GM21515 (cell line): ENCODE measurements at regions not wholly inside any gene's neighbourhood (a gene's known extent, or its start where the extent isn't known, plus 50 kb on each side); places are given as distances from the start of the nearest gene placed in this dataset.

Experiments
- ATAC-seq: cut with Tn5 transposase; IDR thresholded peaks from one replicate; pipeline ENCODE4 v1.9.1; 2021; ENCODE audit not compliant: unreplicated experiment

- no peak for ATAC-seq
These were observed 771.7 kb downstream of the IGSF11 start for GRCh38 chr3:118262800-118263402.

DNA sequence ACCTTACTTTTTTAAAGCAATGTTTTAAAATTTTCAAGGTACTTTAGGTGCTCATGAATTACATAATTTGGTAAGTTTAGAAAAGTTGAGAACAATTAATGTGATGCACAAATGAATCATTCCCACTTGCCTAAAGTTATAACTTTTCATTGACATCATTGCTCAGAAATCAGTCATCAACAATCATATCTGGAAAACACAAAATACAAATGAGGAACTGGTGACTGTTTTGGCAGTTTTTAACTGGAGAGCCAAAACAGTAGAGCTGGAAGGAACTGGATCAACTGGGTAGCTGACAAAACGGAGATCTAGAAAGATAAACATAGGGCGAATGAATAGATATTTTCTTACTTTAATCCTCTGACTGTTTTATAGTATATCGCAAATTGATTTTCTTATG is 767.1 kb downstream of the IGSF11 start:
- no peak for ATAC-seq

DNA sequence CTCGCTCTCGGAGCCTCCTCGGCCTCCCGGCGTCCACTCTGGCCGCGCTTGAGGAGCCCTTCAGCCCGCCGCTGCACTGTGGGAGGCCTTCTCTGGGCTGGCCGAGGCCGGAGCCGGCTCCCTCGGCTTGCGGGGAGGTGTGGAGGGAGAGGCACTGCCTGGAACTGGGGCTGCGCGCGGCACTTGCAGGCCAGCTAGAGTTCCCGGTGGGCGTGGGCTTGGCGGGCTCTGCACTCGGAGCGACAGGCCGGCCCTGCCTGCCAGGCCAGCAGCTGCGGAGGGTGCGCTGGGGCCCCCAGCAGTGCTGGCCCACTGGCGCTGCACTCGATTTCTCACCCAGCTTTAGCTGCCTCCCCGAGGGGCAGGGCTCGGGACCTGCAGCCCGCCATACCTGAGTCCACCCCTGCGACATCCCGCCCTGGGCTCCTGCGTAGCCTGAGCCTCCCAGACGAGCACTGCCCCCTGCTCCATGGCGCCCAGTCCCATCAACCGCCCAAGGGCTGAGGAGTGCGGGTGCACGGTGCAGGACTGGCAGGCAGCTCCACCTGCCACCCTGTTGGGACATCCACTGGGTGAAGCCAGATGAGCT is 765.0 kb downstream of the IGSF11 start:
- no peak for ATAC-seq

DNA sequence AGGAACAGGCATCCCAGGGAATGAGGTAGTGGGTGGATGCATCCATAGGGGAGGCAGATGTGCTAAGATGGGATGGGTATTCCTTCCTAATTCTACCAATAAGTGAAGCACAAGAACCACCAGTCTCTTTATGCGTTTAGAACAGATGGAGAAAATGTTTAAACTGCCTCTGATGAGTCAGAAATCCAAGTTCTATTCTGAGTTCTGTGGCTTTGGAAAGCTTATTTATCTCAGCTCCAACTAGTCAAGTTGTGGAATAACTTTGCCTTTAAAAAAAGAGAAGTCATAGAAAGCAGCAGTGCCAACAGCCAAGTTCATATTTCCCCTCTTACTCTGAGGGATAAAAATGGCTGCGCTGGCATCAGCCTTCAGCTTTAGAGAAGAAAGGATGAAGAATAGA is 761.7 kb downstream of the IGSF11 start:
- ATAC-seq = no peak

DNA sequence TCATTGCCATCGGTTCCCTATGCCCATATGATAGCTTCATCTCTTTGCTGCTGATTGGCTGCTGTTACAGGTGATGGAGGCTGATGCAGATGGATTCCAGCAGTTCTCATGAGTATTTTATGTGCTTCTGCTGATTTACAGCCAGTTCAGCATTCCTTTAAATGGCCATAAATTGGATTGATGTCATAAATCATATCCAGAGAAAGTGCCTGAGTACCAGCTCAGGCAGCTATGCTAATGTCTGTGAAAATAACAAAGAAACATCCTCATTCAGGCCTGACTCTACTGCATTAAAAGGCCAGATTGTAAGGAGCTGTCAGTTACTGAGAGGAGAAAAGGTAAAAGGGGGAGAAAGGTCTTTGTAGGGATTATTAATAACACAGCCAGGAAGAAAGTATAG is 756.8 kb downstream of the IGSF11 start:
- no peak for ATAC-seq

DNA sequence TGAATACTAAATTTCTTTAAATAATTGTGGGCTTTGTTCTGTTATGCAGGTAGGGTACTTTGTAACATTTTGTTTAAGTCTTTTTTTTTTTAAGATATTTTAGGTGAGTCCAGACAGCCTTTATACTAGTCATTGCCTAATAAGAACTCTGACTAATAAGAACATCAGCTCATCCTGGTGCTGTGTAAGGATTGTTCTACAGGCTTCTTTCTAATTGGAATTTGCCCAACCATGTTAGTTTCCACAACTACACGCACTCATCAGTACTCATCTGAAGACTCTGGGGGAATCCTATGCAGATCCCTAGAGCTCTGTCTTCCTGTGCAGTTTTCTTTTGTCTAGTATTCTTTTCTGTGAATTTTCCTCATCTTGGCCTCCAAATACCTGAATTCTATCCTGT is 741.8 kb downstream of the IGSF11 start:
- no peak for ATAC-seq

- ATAC-seq = no peak
These were observed 736.5 kb downstream of the IGSF11 start for GRCh38 chr3:118298133-118298532.

- no peak for ATAC-seq
These were observed 730.1 kb downstream of the IGSF11 start for GRCh38 chr3:118304557-118304956.

GRCh38 chr3:118332699-118333098 is 701.9 kb downstream of the IGSF11 start:
- no peak for ATAC-seq

GRCh38 chr3:118337649-118338048 is 697.0 kb downstream of the IGSF11 start:
- ATAC-seq = no peak

DNA sequence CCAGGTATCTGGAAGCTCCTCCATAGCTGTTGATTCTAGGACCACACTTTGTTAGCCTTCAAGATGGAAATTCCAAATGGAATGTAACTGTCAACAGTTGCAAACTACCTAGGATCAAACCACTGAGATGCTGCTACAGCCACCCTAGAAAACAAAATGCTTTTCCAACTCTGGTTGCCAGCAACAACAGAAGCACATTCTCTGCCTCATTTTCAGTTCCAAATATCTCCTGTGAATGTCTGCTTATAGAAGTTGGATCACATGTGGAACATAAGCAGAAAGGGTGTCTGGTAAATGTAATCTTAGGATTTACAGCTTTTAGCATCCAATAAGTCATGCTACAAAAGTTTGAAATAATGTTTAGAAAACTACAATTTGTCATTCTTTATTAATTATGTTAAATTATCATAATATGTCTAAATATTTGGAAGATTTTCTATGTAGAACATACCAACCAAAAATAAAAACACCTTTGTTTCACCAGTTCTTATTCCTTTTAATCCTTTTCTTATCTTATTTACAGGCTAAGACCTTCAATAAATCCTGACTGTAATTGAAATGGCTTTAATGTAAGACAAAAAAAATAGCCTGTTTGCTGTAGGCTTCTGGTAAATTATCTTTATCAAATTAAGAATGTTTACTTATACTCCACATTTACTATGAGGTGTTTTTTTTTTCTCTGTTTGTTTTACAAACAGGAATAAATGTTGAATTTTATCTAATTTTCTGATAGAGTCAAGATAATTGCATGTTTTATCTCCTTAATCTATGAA is 687.1 kb downstream of the IGSF11 start:
- no peak for ATAC-seq

DNA sequence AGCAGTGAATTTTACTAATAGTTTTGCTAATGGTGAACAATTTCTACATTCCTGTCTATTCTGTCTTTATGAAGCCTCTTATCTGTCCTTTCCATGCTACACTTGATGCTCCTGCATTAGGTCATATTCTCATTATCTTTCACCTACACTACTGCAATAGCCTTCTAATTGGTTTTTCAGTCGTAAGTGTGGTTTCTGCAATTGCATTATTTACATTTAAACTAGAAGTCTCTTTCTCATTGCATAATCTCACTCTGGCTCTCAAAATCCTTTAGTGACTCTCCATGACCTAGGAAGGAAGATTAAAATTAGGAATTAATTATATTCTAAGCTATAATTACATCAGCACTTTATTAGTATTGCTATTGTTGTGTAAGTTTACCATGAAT is 686.5 kb downstream of the IGSF11 start:
- ATAC-seq = no peak

- ATAC-seq = no peak
These were observed 680.1 kb downstream of the IGSF11 start for GRCh38 chr3:118354556-118354955.

DNA sequence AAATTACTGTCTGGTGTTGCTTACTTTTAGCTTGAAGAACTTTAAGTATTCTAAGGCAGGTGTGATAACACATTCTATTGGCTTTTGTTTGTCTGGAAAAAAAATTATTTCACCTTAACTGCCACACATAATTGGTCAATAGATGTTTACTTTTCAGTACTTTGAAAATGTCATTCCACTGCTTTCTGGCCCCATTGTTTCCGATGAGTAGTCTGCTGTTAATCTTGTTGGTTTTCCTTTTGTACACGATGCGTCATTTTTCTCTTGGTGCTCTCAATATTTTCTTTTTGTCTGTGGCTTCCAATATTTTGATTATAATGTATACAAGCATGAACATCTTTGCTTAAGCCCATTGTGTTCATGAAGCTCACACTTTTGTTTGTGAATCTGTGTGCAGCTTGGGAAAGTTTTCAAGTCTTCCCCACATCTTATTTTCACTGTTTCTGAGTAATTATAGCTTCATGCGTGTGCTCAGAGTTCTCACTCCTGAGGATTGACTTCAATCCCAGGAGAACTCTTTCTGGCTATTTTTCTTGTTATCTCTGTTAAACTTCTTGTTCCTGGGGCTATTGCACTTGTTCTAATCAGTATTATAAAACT is 664.7 kb downstream of the IGSF11 start:
- ATAC-seq = no peak

DNA sequence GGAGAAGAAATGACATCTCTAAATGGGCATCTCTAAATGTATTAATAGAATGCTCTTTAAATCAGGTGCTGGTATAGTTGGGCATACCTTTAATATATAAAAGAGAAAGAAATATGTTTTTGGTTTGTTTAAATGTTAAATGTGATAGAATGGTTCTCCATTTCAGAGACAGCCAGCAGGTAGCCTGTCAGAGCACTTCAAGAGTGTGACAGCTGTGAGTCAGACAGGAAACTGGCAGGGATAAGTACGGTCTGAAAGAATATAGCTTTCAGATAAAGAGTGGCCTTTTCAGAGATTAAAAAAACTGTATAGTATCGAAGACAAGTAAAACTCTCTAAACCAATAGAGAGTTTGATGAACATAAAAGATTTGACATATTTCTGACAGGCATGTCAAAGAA is 654.1 kb downstream of the IGSF11 start:
- ATAC-seq = no peak

DNA sequence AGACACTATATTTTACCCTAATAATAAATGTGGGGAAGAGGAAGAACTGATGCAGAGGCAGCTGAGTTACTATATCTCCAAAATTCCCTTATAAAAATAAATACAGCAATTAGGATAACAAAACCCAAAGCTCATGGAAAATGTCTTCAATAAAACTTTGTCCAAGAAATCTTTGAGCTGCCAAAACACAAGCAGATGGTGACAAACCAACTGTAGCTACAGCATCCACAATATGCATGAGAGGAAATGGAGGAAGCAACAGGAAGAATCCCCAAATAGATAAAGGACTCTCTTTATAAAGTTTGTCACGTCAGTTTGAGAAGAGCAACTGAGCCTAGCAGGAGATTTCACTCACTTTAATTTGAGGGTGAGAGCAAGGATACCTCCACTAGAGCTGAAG is 638.2 kb downstream of the IGSF11 start:
- ATAC-seq = no peak

- no peak for ATAC-seq
These were observed 634.6 kb downstream of the IGSF11 start for GRCh38 chr3:118400086-118400485.

DNA sequence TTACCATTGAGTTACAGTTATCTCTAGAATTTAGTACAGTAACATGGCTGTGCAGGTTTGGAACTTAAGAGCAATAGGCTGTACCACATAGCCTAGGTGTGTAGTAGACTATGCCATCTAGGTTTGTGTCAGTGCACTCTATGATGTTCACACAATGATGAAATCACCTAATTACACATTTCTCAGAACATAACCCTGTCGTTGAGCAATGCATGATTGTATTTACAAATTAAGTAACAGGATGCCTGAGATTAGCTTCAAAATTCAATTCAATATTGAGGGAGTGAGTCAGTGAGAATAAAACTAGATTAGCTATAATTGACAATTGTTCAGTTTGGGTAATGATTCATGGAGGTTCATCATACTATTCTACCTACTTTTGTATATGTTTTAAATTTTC is 633.8 kb downstream of the IGSF11 start:
- no peak for ATAC-seq

GRCh38 chr3:118401887-118402286 is 632.8 kb downstream of the IGSF11 start:
- ATAC-seq = no peak

DNA sequence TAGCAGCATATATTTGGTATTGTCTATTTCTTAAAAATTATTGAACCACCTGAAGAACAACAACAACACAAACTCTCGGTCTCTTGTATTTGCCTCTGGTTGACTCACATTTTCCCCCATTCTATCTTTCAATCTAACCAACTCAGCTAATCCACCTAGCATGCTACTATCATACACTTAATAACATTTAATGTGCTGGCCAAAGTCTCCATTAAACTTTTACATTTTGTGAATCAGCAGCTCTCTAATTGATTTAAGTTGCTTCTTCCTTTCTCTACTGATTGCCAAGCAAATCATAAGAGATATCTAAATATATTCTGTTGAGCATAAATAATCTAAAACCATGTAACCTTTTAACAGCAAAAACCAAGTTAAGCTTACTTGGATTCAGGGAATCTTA is 631.7 kb downstream of the IGSF11 start:
- no peak for ATAC-seq

DNA sequence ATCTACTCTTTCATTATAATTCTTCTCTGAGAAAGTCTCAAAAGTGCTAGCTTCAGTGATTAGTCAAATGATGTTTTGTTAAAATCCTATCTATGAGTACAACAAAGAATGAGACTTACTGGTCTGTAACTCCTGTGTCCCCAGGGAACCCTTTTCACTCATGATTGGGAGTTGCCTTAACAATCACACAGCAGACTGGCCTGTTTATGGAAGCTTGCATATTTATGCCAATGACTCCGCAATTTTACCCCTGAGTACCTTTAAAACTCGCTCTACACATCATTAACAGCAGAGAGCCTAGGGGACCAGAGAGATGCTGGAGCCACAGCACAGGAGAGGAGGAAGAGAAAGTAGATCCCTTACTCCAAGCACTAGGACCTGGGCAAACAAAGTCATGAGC is 628.1 kb downstream of the IGSF11 start:
- ATAC-seq = no peak

GRCh38 chr3:118408431-118408830 is 626.2 kb downstream of the IGSF11 start:
- no peak for ATAC-seq
